ENCODE measurements at regions not wholly inside any gene's neighbourhood (a gene's known extent, or its start where the extent isn't known, plus 50 kb on each side); places are given as distances from the start of the nearest gene placed in this dataset.

DNA sequence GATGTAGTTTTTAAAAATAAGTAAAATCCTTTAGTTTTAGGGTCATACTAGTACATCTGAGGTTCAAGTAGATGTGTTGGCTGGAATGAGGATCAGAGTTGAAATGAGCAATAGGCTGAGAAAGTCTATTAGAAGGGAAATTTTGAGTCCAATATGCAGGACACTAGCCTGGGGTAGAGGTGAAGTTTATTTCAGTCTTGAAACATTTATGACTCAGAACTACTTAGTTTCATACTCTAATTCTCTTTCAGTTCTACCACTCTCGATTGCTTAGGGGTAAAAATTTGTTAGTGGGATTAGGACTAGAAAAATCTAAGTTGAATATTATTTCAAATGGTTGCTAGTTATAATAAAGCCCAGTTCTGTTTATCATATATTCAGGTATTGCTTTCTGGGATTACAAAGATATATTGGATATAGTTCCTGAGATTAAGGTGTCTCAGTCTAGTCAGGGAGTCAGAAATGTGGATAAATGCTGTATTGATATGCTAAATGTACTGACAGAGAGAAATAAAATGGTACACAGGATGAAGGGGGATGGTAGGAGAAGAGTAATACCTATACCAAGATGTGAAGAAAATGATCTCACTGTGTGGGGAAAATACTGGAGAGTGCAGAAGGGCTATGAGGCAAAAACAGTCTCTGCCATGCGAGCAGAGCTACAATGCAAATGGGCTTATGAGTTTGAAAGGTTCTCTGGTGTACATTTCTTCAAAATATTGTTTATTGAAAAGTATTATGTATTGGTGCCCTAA is 395.8 kb upstream of the FBXO33 start:
- no peaks in the 10 kb centered on the region for H3K9me3 Mint-ChIP-seq
- no peaks in the 10 kb centered on the region for H3K27me3 Mint-ChIP-seq
- DNase-seq (ENCODE audit: extremely low spot score, unreplicated experiment), result no peak
- no peaks in the 10 kb centered on the region for H3K4me1 Mint-ChIP-seq (ENCODE audit: unreplicated experiment)
- H3K36me3 Mint-ChIP-seq, result no peaks in the 10 kb centered on the region
- TF ChIP-seq CTCF (conservative IDR thresholded peaks at IDR 0.05), result no peak
- no peak overlapping the region for H3K4me3 Mint-ChIP-seq
- H3K27ac Mint-ChIP-seq, result no peak overlapping the region

DNA sequence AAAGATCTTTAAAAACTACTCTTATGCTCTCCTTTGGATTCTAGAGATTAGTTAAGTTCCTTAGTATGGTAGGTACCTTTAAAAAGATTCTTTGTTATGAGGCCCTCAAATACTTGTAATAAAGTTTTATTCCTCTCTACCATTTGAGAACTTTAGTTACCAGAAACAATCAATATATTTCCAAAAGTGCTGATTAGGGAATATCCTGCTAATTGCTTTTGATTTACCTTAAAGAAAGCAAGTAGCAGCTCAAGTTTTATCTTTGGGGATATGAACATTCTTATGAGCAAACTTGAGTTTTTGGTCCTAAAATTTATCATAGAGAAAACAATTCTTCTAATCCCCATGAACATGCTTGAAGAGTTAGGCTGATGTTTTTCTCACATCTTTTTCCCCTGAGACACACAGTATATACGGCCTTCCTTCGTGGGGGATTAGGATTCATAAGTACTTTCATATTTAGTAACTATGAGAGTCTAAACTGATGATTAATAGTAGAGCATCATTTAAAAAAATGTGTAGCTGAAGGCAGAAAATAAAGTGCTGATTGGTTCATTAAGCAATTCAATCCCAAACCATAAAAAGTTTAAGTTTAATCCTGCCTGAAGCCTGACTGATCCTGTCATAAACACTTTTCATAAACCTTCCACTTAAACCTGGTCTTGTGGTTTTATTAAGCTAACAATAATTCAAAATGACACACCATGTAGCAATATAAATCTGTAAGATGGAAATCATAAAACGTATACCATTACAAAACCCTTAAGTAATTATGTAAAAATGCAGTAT is 380.5 kb upstream of the FBXO33 start:
- Mint-ChIP-seq H3K9me3 (no peaks in the 10 kb centered on the region), H3K36me3 (no peaks in the 10 kb centered on the region), H3K4me3 (no peak overlapping the region), H3K27ac (no peak overlapping the region), H3K27me3 (no peaks in the 10 kb centered on the region), H3K4me1 (ENCODE audit: unreplicated experiment) (no peaks in the 10 kb centered on the region)
- TF ChIP-seq CTCF (conservative IDR thresholded peaks at IDR 0.05), result no peak
- no peak for DNase-seq (ENCODE audit: extremely low spot score, unreplicated experiment)

- no peak overlapping the region for H3K4me3 Mint-ChIP-seq
- TF ChIP-seq CTCF (conservative IDR thresholded peaks at IDR 0.05), result no peak
- no peaks in the 10 kb centered on the region for H3K9me3 Mint-ChIP-seq
- no peaks in the 10 kb centered on the region for H3K27me3 Mint-ChIP-seq
- H3K36me3 Mint-ChIP-seq, result no peaks in the 10 kb centered on the region
- H3K27ac Mint-ChIP-seq, result no peak overlapping the region
- DNase-seq (ENCODE audit: extremely low spot score, unreplicated experiment), result no peak
- H3K4me1 Mint-ChIP-seq (ENCODE audit: unreplicated experiment), result no peaks in the 10 kb centered on the region
Measured at GRCh38 chr14:39807271-39807670, 375.0 kb upstream of the FBXO33 start.

- no peaks in the 10 kb centered on the region for H3K36me3 Mint-ChIP-seq
- DNase-seq (ENCODE audit: extremely low spot score, unreplicated experiment), result no peak
- no peaks in the 10 kb centered on the region for H3K9me3 Mint-ChIP-seq
- H3K4me3 Mint-ChIP-seq, result no peak overlapping the region
- no peak for TF ChIP-seq CTCF (conservative IDR thresholded peaks at IDR 0.05)
- no peaks in the 10 kb centered on the region for H3K27me3 Mint-ChIP-seq
- H3K27ac Mint-ChIP-seq, result no peak overlapping the region
- H3K4me1 Mint-ChIP-seq (ENCODE audit: unreplicated experiment), result no peaks in the 10 kb centered on the region
Measured at GRCh38 chr14:39784461-39784860, 352.2 kb upstream of the FBXO33 start.

DNA sequence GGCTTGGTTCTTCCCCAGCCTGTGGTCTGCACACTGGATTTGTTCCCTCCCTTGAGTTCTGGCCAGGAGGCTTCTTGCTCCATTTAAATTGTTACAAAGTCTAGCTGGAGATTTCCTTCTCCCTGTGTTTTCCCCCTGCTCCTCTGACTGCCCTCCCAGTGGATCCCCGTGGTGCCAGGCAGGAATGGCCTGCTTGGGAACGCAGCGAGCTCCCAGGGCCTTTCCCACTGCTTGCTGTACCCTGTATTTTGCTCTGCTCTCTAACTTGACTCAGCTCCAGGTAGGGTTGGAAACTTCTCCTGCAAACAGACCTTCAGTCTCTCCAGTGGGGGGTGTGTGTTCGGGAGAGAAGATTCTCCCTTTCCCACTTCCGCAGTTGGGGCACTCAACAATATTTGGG is 349.2 kb upstream of the FBXO33 start:
- DNase-seq (ENCODE audit: extremely low spot score, unreplicated experiment), result no peak
- H3K4me1 Mint-ChIP-seq (ENCODE audit: unreplicated experiment), result no peaks in the 10 kb centered on the region
- no peak for TF ChIP-seq CTCF (conservative IDR thresholded peaks at IDR 0.05)
- no peak overlapping the region for H3K4me3 Mint-ChIP-seq
- no peaks in the 10 kb centered on the region for H3K27me3 Mint-ChIP-seq
- H3K27ac Mint-ChIP-seq, result no peak overlapping the region
- H3K9me3 Mint-ChIP-seq, result peaks cover 14% of the 10 kb centered on the region
- no peaks in the 10 kb centered on the region for H3K36me3 Mint-ChIP-seq

Data from type B pancreatic cell (in vitro differentiated cells).